Rectal smooth muscle tissue (tissue), 1 donor: ENCODE measurements at regions not wholly inside any gene's neighbourhood (a gene's known extent, or its start where the extent isn't known, plus 50 kb on each side); places are given as distances from the start of the nearest gene placed in this dataset.
"Not testable (repeated sequence)": the region's sequence is repeated elsewhere in the genome, so short reads cannot be mapped to it uniquely, and the experiment has no call there.

Experiments used
- H3K27ac ChIP-seq: one replicate; pipeline ENCODE4 v1.7.0; 2013; ENCODE audit warnings: low read depth, low read length, inconsistent platforms
- H3K27me3 ChIP-seq: one replicate; pipeline ENCODE4 v1.7.0; 2013; ENCODE audit warnings: low read length; ENCODE audit not compliant: control insufficient read depth, insufficient read depth
- H3K36me3 ChIP-seq: one replicate; pipeline ENCODE4 v1.7.0; 2013; ENCODE audit warnings: low read length; ENCODE audit not compliant: control insufficient read depth, insufficient read depth
- H3K4me1 ChIP-seq: one replicate; pipeline ENCODE4 v1.7.0; 2013; ENCODE audit warnings: low read length; ENCODE audit not compliant: control insufficient read depth, insufficient read depth
- H3K4me3 ChIP-seq: one replicate; pipeline ENCODE4 v1.7.0; 2013; ENCODE audit warnings: low read length
- H3K9ac ChIP-seq: one replicate; pipeline ENCODE4 v1.7.0; 2013; ENCODE audit warnings: low read length

- Histone ChIP-seq H3K4me3 (no peak overlapping the region), H3K4me1 (no peaks in the 10 kb centered on the region), H3K9ac (no peak overlapping the region), H3K36me3 (no peaks in the 10 kb centered on the region), H3K27ac (no peak overlapping the region), H3K27me3 (no peaks in the 10 kb centered on the region)
Measured at GRCh38 chr9:30575691-30576090, 1808.8 kb upstream of the ACO1 start.

DNA sequence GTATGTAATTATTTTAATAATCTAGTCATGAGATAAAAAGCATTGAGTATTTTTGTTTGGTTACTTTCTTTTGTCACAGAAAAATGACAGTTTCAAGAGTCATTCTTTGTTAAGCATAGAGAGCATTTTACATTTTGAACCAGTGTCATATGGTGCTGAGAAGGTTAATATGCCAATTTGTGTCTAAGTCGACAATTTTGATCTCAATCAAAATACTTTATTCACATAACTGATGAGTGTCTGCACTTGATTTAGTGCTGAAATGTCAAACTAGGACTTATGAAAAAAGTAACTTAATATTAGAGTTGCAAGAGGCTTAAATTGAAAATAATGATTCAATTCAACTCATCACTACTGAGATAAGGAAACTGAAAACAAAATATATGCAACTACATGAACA is 1804.6 kb upstream of the ACO1 start:
- Histone ChIP-seq H3K27ac (no peak overlapping the region), H3K9ac (no peak overlapping the region), H3K36me3 (no peaks in the 10 kb centered on the region), H3K4me3 (no peak overlapping the region), H3K4me1 (no peaks in the 10 kb centered on the region), H3K27me3 (no peaks in the 10 kb centered on the region)

GRCh38 chr9:30582240-30582639 is 1802.2 kb upstream of the ACO1 start:
- Histone ChIP-seq H3K36me3 (no peaks in the 10 kb centered on the region), H3K27ac (no peak overlapping the region), H3K9ac (no peak overlapping the region), H3K4me3 (no peak overlapping the region), H3K4me1 (no peaks in the 10 kb centered on the region), H3K27me3 (no peaks in the 10 kb centered on the region)

DNA sequence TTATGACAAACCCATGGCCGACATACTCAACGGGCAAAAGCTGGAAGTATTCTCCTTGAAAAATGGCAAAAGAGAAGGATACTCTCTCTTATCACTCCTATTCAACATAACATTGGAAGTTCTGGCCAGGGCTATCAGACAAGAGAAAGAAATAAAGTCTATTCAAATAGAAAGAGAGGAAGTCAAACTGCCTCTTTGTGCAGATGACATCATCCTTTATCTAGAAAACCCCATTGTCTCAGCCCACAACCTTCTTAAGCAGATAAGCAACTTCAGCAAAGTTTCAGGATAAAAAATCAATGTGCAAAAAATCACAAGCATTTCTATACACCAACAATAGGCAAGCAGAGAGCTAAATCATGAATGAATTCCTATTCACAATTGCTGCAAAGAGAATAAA is 1799.9 kb upstream of the ACO1 start:
- Histone ChIP-seq H3K27me3 (no peaks in the 10 kb centered on the region), H3K4me3 (no peak overlapping the region), H3K4me1 (no peaks in the 10 kb centered on the region), H3K9ac (no peak overlapping the region), H3K36me3 (no peaks in the 10 kb centered on the region), H3K27ac (no peak overlapping the region)

DNA sequence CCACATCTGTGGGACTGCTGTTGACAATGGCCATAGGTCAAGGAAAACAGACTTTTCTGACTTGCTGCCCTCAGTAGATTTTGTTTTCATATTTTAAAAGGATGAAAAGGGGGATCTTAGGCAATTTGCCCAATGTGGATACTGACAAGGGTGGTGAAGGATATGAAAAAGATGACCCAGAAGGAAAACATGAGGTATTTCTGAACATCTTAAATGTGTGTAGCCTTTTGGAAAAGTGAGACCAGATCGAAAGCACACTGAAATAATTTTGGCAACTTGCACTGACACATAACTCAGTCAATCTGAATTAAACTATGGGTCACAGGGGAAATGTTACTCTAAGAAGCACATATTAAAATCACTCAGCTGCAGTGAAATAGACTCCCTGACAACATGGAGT is 1793.0 kb upstream of the ACO1 start:
- H3K4me3 ChIP-seq = no peak overlapping the region
- no peak overlapping the region for H3K9ac ChIP-seq
- no peaks in the 10 kb centered on the region for H3K4me1 ChIP-seq
- no peaks in the 10 kb centered on the region for H3K27me3 ChIP-seq
- H3K36me3 ChIP-seq = no peaks in the 10 kb centered on the region
- no peak overlapping the region for H3K27ac ChIP-seq

DNA sequence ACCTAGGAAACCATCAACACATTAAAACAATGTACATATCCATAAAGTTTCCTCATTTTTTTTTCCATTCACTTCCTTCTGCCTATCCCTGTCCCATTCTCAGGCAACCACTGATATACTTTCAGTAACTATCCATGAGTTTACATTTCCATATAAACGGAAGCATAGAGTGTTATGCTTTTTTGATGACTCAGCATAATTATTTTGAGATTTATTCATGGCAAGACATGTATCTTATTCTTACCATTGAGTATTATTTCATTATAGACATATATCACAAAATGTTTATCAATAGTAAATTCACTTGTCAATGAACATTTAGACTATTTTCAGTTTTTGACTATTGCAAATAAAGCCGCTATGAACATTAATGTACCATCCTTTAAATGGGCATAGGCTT is 1786.8 kb upstream of the ACO1 start:
- Histone ChIP-seq H3K4me3 (no peak overlapping the region), H3K4me1 (no peaks in the 10 kb centered on the region), H3K9ac (no peak overlapping the region), H3K36me3 (no peaks in the 10 kb centered on the region), H3K27me3 (no peaks in the 10 kb centered on the region), H3K27ac (no peak overlapping the region)

- H3K4me3 ChIP-seq = no peak overlapping the region
- no peaks in the 10 kb centered on the region for H3K4me1 ChIP-seq
- H3K27ac ChIP-seq = no peak overlapping the region
- no peak overlapping the region for H3K9ac ChIP-seq
- H3K36me3 ChIP-seq = no peaks in the 10 kb centered on the region
- no peaks in the 10 kb centered on the region for H3K27me3 ChIP-seq
Measured at GRCh38 chr9:30605936-30606335, 1778.5 kb upstream of the ACO1 start.

DNA sequence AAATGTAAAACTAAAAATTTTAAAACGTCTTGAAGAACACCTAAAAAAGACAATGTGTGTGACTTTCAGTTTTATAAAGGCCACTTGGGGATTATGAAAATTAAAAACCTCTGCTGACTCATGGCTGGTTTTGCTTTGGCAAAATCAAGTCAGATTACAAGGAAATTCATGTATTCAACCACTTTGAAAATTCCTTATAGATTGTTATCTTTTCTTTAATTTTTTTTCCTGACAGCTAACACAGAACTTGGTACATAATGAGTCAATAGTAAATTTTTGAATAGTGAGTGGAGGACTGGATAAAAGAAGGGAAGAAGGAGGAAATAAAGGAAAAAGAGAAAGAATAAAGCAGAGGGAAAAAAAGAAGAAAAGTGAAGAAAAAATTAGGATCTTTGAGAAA is 1774.7 kb upstream of the ACO1 start:
- no peak overlapping the region for H3K9ac ChIP-seq
- H3K27me3 ChIP-seq = no peaks in the 10 kb centered on the region
- no peak overlapping the region for H3K27ac ChIP-seq
- no peaks in the 10 kb centered on the region for H3K36me3 ChIP-seq
- H3K4me1 ChIP-seq = no peaks in the 10 kb centered on the region
- H3K4me3 ChIP-seq = no peak overlapping the region

DNA sequence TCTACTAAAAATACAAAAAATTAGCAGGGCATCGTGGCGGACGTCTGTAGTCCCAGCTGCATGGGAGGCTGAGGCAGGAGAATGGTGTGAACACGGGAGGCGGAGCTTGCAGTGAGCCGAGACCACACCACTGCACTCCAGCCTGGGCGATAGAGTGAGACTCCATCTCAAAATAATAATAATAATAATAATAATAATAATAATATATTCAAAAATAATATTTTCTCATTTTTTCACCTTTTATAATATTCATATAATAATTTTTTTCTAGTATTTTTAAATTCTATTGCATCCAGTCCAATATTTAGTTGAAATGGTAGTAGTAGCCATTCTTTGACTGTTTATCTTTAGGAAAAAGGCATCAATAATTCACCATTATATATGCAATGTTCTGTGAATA is 1767.7 kb upstream of the ACO1 start:
- H3K4me3 ChIP-seq, H3K9ac ChIP-seq, H3K36me3 ChIP-seq, H3K4me1 ChIP-seq, H3K27ac ChIP-seq, H3K27me3 ChIP-seq: not testable (repeated sequence)

- Histone ChIP-seq H3K27me3 (no peaks in the 10 kb centered on the region), H3K4me1 (no peaks in the 10 kb centered on the region), H3K36me3 (no peaks in the 10 kb centered on the region), H3K4me3 (no peak overlapping the region), H3K27ac (no peak overlapping the region), H3K9ac (no peak overlapping the region)
Measured at GRCh38 chr9:30622561-30622960, 1761.9 kb upstream of the ACO1 start.

GRCh38 chr9:30628915-30629567 is 1755.4 kb upstream of the ACO1 start:
- H3K27me3 ChIP-seq = no peaks in the 10 kb centered on the region
- no peaks in the 10 kb centered on the region for H3K36me3 ChIP-seq
- no peak overlapping the region for H3K9ac ChIP-seq
- no peak overlapping the region for H3K4me3 ChIP-seq
- no peak overlapping the region for H3K27ac ChIP-seq
- H3K4me1 ChIP-seq = no peaks in the 10 kb centered on the region

- no peak overlapping the region for H3K4me3 ChIP-seq
- H3K4me1 ChIP-seq = no peaks in the 10 kb centered on the region
- H3K36me3 ChIP-seq = no peaks in the 10 kb centered on the region
- H3K27ac ChIP-seq = no peak overlapping the region
- no peaks in the 10 kb centered on the region for H3K27me3 ChIP-seq
- H3K9ac ChIP-seq = no peak overlapping the region
Measured at GRCh38 chr9:30630459-30630858, 1754.0 kb upstream of the ACO1 start.

DNA sequence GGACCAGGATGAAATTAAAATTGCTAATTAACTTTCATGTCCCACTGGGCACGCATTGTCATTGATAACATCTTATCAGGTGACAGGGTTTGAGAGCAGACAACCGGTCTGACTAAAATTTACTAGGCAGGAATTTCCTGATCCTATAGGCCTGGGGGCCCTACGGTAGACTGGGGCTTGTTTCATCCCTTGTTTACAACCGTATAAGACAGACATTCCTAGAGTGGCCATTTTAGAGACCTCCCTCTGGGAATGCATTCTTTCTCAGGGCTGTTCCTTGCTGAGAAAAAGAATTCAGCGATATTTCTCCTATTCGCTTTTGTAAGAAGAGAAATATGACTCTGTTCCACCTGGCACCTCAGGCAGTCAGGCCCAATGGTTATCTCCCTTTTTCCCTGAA is 1737.8 kb upstream of the ACO1 start:
- H3K27ac ChIP-seq, H3K36me3 ChIP-seq, H3K9ac ChIP-seq: not testable (repeated sequence)

More for the DNA sequence above, 1737.8 kb upstream of the ACO1 start:
- not testable (repeated sequence) for H3K4me3 ChIP-seq, H3K4me1 ChIP-seq, H3K27me3 ChIP-seq
